HEK293 (cell line): ENCODE measurements at regions not wholly inside any gene's neighbourhood (a gene's known extent, or its start where the extent isn't known, plus 50 kb on each side); places are given as distances from the start of the nearest gene placed in this dataset.

Source experiments
- CTCF ChIA-PET: fragments of 350-600 bp; formaldehyde crosslinking; extraction: SDS; loops from one replicate; lab custom pipeline; 2021; ENCODE audit warnings: antibody characterized with exemption; lab: Yijun Ruan, JAX
- POLR2A ChIA-PET: fragments of 300-600 bp; formaldehyde crosslinking; extraction: SDS; loops from one replicate; lab custom pipeline; 2020; ENCODE audit warnings: antibody characterized with exemption, inconsistent platforms; lab: Yijun Ruan, JAX
- H3K27ac ChIP-seq: fragments of 200-500 bp; sonication (Bioruptor generic); 2 replicates; pipeline ENCODE4 v1.5.1; 2014; ENCODE audit warnings: low read depth, low read length, control low read depth, inconsistent platforms; ENCODE audit errors: extremely low read depth
- H3K36me3 ChIP-seq, 2 experiments: fragments of 200-500 bp in 1 of 2; sonication (Bioruptor generic) in 1 of 2; 1 replicate in 1 of 2; 2 replicates in 1 of 2; pipeline ENCODE4 v1.5.1; 2014 to 2017; ENCODE audit warnings: inconsistent platforms in 2 of 2, low read length in 2 of 2; ENCODE audit not compliant: control insufficient read depth in 2 of 2, insufficient read depth in 1 of 2
- H3K4me1 ChIP-seq: fragments of 200-500 bp; sonication (Bioruptor generic); 2 replicates; pipeline ENCODE4 v1.5.1; 2014; ENCODE audit warnings: mild to moderate bottlenecking, low read length, inconsistent platforms; ENCODE audit not compliant: control insufficient read depth, insufficient read depth
- H3K4me3 ChIP-seq: 2 replicates; pipeline ENCODE4 v1.5.1; 2011; ENCODE audit warnings: low read depth, mild to moderate bottlenecking, control low read depth, low read length, moderate library complexity
- H3K9me3 ChIP-seq: fragments of 200-500 bp; sonication (Bioruptor generic); 2 replicates; pipeline ENCODE4 v1.5.1; 2014; ENCODE audit warnings: low read depth, low read length, inconsistent platforms; ENCODE audit not compliant: control insufficient read depth, insufficient read depth
- MEIS1 ChIP-seq: sonication (generic); formaldehyde crosslinking; IDR thresholded peaks from 2 replicates; pipeline ENCODE4 v1.8.1; 2022; ENCODE audit warnings: missing genetic modification reagents, mild to moderate bottlenecking, borderline replicate concordance
- PRDM10 ChIP-seq: fragments of 450-650 bp; formaldehyde crosslinking; IDR thresholded peaks from 2 replicates; pipeline ENCODE4 v1.5.1; 2016; ENCODE audit warnings: missing biosample characterization, missing genetic modification characterization
- PRDM2 ChIP-seq: fragments of 450-650 bp; formaldehyde crosslinking; IDR thresholded peaks from 2 replicates; pipeline ENCODE4 v1.5.1; 2016; ENCODE audit warnings: missing biosample characterization, missing genetic modification characterization, borderline replicate concordance
- SETDB1 ChIP-seq: IDR thresholded peaks from one replicate; pipeline ENCODE4 v1.6.1; 2017; ENCODE audit warnings: mild to moderate bottlenecking, low read length, moderate library complexity, mixed read lengths; ENCODE audit not compliant: insufficient read length
- ZBTB44 ChIP-seq: fragments of 450-650 bp; IDR thresholded peaks from 2 replicates; pipeline ENCODE4 v1.5.1; 2018; ENCODE audit warnings: missing biosample characterization, mild to moderate bottlenecking, missing genetic modification characterization
- ZFP37 ChIP-seq: fragments of 450-650 bp; formaldehyde crosslinking; IDR thresholded peaks from 2 replicates; pipeline ENCODE4 v1.5.1; 2016; ENCODE audit warnings: missing biosample characterization, missing genetic modification characterization
- ZNF157 ChIP-seq: fragments of 450-650 bp; formaldehyde crosslinking; IDR thresholded peaks from 2 replicates; pipeline ENCODE4 v1.5.1; 2016; ENCODE audit warnings: missing biosample characterization, missing genetic modification characterization
- ZNF19 ChIP-seq: fragments of 450-650 bp; formaldehyde crosslinking; IDR thresholded peaks from 2 replicates; pipeline ENCODE4; 2016; ENCODE audit warnings: missing biosample characterization, missing genetic modification characterization, low read depth
- ZNF266 ChIP-seq: fragments of 450-650 bp; formaldehyde crosslinking; IDR thresholded peaks from 2 replicates; pipeline ENCODE4 v1.5.1; 2016; ENCODE audit warnings: missing biosample characterization, missing genetic modification characterization, low read depth
- ZNF398 ChIP-seq: fragments of 450-650 bp; formaldehyde crosslinking; IDR thresholded peaks from 2 replicates; pipeline ENCODE4 v1.5.1; 2017; ENCODE audit warnings: missing biosample characterization, missing genetic modification characterization
- ZNF423 ChIP-seq: fragments of 450-650 bp; formaldehyde crosslinking; IDR thresholded peaks from 2 replicates; pipeline ENCODE4 v1.5.1; 2016; ENCODE audit warnings: missing biosample characterization, missing genetic modification characterization
- ZNF514 ChIP-seq: fragments of 450-650 bp; formaldehyde crosslinking; IDR thresholded peaks from 2 replicates; pipeline ENCODE4 v1.5.1; 2016; ENCODE audit warnings: missing biosample characterization, missing genetic modification characterization
- ZNF571 ChIP-seq: fragments of 450-650 bp; formaldehyde crosslinking; IDR thresholded peaks from 2 replicates; pipeline ENCODE4 v1.5.0; 2017; ENCODE audit warnings: missing biosample characterization, missing genetic modification characterization
- ZNF610 ChIP-seq: fragments of 450-650 bp; formaldehyde crosslinking; IDR thresholded peaks from 2 replicates; pipeline ENCODE4 v1.5.1; 2016; ENCODE audit warnings: missing biosample characterization, missing genetic modification characterization, borderline replicate concordance
- ZNF658 ChIP-seq: fragments of 450-650 bp; formaldehyde crosslinking; IDR thresholded peaks from 2 replicates; pipeline ENCODE4; 2016; ENCODE audit warnings: missing biosample characterization, missing genetic modification characterization
- ZXDB ChIP-seq: fragments of 450-650 bp; formaldehyde crosslinking; IDR thresholded peaks from 2 replicates; pipeline ENCODE4 v1.5.1; 2016; ENCODE audit warnings: missing biosample characterization, missing genetic modification characterization

- TF ChIP-seq ZNF610: no peak
- TF ChIP-seq ZNF398 (tag by site-specific recombination): no peak
- TF ChIP-seq ZXDB: no peak
- TF ChIP-seq ZNF514 (tag by site-specific recombination): no peak
- TF ChIP-seq MEIS1: no peak
- no peak for TF ChIP-seq ZNF19
- no peak for TF ChIP-seq ZNF658 (tag by site-specific recombination)
Measured at GRCh38 chrX:96446524-96446923, 238.1 kb upstream of the DIAPH2 start (continued).

GRCh38 chrX:96447161-96447560 lies 237.5 kb upstream of the DIAPH2 start:
- Histone ChIP-seq H3K27ac (no peak overlapping the region), H3K9me3 (no peaks in the 10 kb centered on the region), H3K36me3 (no peaks in the 10 kb centered on the region; a peak in 1 of 3 replicates)
- POLR2A ChIA-PET: no interaction called here
- TF ChIP-seq ZNF423 (tag by site-specific recombination): no peak
- TF ChIP-seq, all 188 proteins: peak for 0
- Histone ChIP-seq H3K4me3 (no peak overlapping the region), H3K4me1 (no peaks in the 10 kb centered on the region)
- CTCF ChIA-PET: no interaction called here

- Histone ChIP-seq H3K4me3 (no peak overlapping the region), H3K36me3 (no peaks in the 10 kb centered on the region), H3K4me1 (no peaks in the 10 kb centered on the region), H3K9me3 (no peaks in the 10 kb centered on the region), H3K27ac (no peak overlapping the region)
- CTCF ChIA-PET: no interaction called here
- TF ChIP-seq ZNF571 (tag by site-specific recombination) (no peak), SETDB1 (no peak), ZNF658 (tag by site-specific recombination) (no peak), ZFP37 (tag by site-specific recombination) (no peak), ZBTB44 (tag by site-specific recombination) (no peak)
- POLR2A ChIA-PET: no interaction called here
Measured at GRCh38 chrX:96449191-96449590, 235.5 kb upstream of the DIAPH2 start.

- H3K9me3 ChIP-seq: no peaks in the 10 kb centered on the region
- no peak overlapping the region for H3K4me3 ChIP-seq
- H3K27ac ChIP-seq: no peak overlapping the region
- no peaks in the 10 kb centered on the region for H3K36me3 ChIP-seq
- CTCF ChIA-PET: no interaction called here
- POLR2A ChIA-PET: no interaction called here
- no peaks in the 10 kb centered on the region for H3K4me1 ChIP-seq
- no peak for TF ChIP-seq ZNF266 (tag by site-specific recombination)
- TF ChIP-seq PRDM10 (tag by site-specific recombination): no peak
- TF ChIP-seq ZNF157 (tag by site-specific recombination): no peak
- TF ChIP-seq PRDM2 (tag by site-specific recombination): no peak
Measured at GRCh38 chrX:96449896-96450295, 234.7 kb upstream of the DIAPH2 start.
